Osteoblast (primary cell): ENCODE measurements at regions not wholly inside any gene's neighbourhood (a gene's known extent, or its start where the extent isn't known, plus 50 kb on each side); places are given as distances from the start of the nearest gene placed in this dataset.

Experiments
- DNase-seq: peaks from one replicate; pipeline ENCODE4 v3.0.0; 2011; ENCODE audit warnings: low spot score, mixed read lengths; ENCODE audit not compliant: insufficient read length; ENCODE audit errors: missing footprints
- H2AFZ ChIP-seq: 2 replicates; pipeline ENCODE4 v1.6.0; 2011; ENCODE audit warnings: mild to moderate bottlenecking, low read length
- H3K27ac ChIP-seq: 2 replicates; pipeline ENCODE4 v1.5.1; 2011; ENCODE audit warnings: mild to moderate bottlenecking, low read depth, low read length, moderate library complexity
- H3K27me3 ChIP-seq: 2 replicates; pipeline ENCODE4 v1.6.0; 2012; ENCODE audit warnings: mild to moderate bottlenecking, control low read depth, inconsistent platforms, low read length, moderate library complexity; ENCODE audit not compliant: insufficient read depth
- H3K36me3 ChIP-seq: 2 replicates; pipeline ENCODE4 v1.5.1; 2011; ENCODE audit warnings: mild to moderate bottlenecking, low read length, control low read depth, moderate library complexity; ENCODE audit not compliant: insufficient read depth
- H3K4me1 ChIP-seq: 2 replicates; pipeline ENCODE4 v1.5.1; 2011; ENCODE audit warnings: mild to moderate bottlenecking, low read length, control low read depth, moderate library complexity; ENCODE audit not compliant: insufficient read depth
- H3K4me2 ChIP-seq: 2 replicates; pipeline ENCODE4 v1.6.0; 2011; ENCODE audit warnings: mild to moderate bottlenecking, low read length; ENCODE audit not compliant: insufficient read depth
- H3K4me3 ChIP-seq: fragments of 200-600 bp; sonication (generic); 3 replicates; pipeline ENCODE4 v1.5.1; 2012; ENCODE audit warnings: mild to moderate bottlenecking, low read length, inconsistent platforms; ENCODE audit not compliant: insufficient read depth
- H3K79me2 ChIP-seq: 2 replicates; pipeline ENCODE4 v1.6.0; 2012; ENCODE audit warnings: mild to moderate bottlenecking, low read length, control low read depth, inconsistent platforms; ENCODE audit not compliant: insufficient read depth
- H3K9me3 ChIP-seq: 2 replicates; pipeline ENCODE4 v1.5.1; 2011; ENCODE audit warnings: low read depth, low read length, control low read depth
- H4K20me1 ChIP-seq: 2 replicates; pipeline ENCODE4 v1.6.0; 2012; ENCODE audit warnings: mild to moderate bottlenecking, low read length, control low read depth; ENCODE audit not compliant: insufficient read depth
- CTCF ChIP-seq: IDR thresholded peaks from 2 replicates; pipeline ENCODE4 v1.5.1; 2011; ENCODE audit warnings: mild to moderate bottlenecking, low read depth, low read length, moderate library complexity; ENCODE audit errors: extremely low read depth

GRCh38 chr5:40221796-40222195 lies 457.9 kb upstream of the PTGER4 start:
- peak; percentile 18 for DNase-seq
- H3K4me2 ChIP-seq: no peak overlapping the region
- no peaks in the 10 kb centered on the region for H3K79me2 ChIP-seq
- H3K4me1 ChIP-seq: peaks cover 41% of the 10 kb centered on the region
- TF ChIP-seq CTCF: no peak
- peak overlapping the region; percentile 73 for H3K27ac ChIP-seq
- H3K27me3 ChIP-seq: no peaks in the 10 kb centered on the region
- H2AFZ ChIP-seq: no peak overlapping the region
- no peaks in the 10 kb centered on the region for H3K9me3 ChIP-seq
- H3K4me3 ChIP-seq: no peak overlapping the region
- H4K20me1 ChIP-seq: no peaks in the 10 kb centered on the region
- H3K36me3 ChIP-seq: no peaks in the 10 kb centered on the region

DNA sequence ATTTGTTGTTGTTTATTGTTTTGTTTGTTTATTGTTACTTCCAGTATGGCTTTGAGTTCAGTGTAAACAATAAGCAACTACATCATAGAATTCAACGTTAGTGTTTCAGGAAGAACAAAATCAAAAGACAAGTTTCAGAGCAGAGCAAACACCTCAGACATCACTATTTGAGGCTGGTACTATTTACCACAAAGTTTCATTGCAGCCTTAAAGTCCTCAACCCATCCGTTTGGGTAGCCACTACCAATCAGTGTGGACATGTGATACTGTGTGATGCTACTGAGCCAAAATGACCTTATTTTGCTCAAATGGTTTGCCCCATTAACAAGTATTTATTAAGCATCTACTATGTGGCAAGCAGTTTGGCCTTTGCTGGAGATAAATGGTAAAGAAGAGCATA lies 458.5 kb upstream of the PTGER4 start:
- Histone ChIP-seq H3K4me1 (peaks cover 41% of the 10 kb centered on the region), H3K27me3 (no peaks in the 10 kb centered on the region), H3K4me3 (no peak overlapping the region), H3K27ac (peak overlapping the region; percentile 73), H3K9me3 (no peaks in the 10 kb centered on the region), H3K36me3 (no peaks in the 10 kb centered on the region), H3K79me2 (no peaks in the 10 kb centered on the region), H2AFZ (no peak overlapping the region), H3K4me2 (no peak overlapping the region), H4K20me1 (no peaks in the 10 kb centered on the region)
- DNase-seq: no peak
- no peak for TF ChIP-seq CTCF

DNA sequence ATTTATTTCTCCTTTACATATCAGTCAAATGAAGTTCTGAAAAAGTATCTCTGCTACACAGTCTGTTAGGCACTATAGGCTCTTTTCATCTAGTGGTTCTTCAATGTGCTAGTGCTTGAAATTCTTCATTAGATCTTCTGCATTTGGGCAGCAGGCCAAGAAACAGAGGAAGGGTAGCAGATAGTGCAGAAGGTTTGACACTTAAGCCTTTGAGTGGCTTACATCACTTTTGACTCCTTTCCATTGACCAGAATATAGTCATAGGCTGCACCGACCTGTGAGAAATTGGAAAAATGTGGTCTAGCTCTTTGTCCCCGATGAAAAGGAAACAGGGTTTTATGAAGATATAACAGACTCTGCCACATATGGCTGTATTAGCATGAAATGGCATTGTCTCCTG lies 459.5 kb upstream of the PTGER4 start:
- H3K79me2 ChIP-seq: no peaks in the 10 kb centered on the region
- no peak overlapping the region for H3K27ac ChIP-seq
- no peaks in the 10 kb centered on the region for H3K36me3 ChIP-seq
- H4K20me1 ChIP-seq: no peaks in the 10 kb centered on the region
- peaks cover 32% of the 10 kb centered on the region for H3K4me1 ChIP-seq
- no peaks in the 10 kb centered on the region for H3K27me3 ChIP-seq
- H3K4me2 ChIP-seq: no peak overlapping the region
- TF ChIP-seq CTCF: no peak
- no peaks in the 10 kb centered on the region for H3K9me3 ChIP-seq
- no peak for DNase-seq
- H2AFZ ChIP-seq: no peak overlapping the region
- no peak overlapping the region for H3K4me3 ChIP-seq

- H3K4me1 ChIP-seq: peaks cover 12% of the 10 kb centered on the region
- peak; percentile 21 for DNase-seq
These were observed 462.2 kb upstream of the PTGER4 start for GRCh38 chr5:40217553-40217952.

More at GRCh38 chr5:40217553-40217952, 462.2 kb upstream of the PTGER4 start:
- H3K4me2 ChIP-seq: peak overlapping the region; percentile 2
- no peaks in the 10 kb centered on the region for H3K27me3 ChIP-seq
- H3K36me3 ChIP-seq: no peaks in the 10 kb centered on the region
- no peaks in the 10 kb centered on the region for H3K79me2 ChIP-seq
- H4K20me1 ChIP-seq: no peaks in the 10 kb centered on the region
- H3K4me3 ChIP-seq: no peak overlapping the region
- no peaks in the 10 kb centered on the region for H3K9me3 ChIP-seq
- H3K27ac ChIP-seq: no peak overlapping the region
- H2AFZ ChIP-seq: no peak overlapping the region
- TF ChIP-seq CTCF: no peak
